GM23338 (cell line): ENCODE measurements at regions not wholly inside any gene's neighbourhood (a gene's known extent, or its start where the extent isn't known, plus 50 kb on each side); places are given as distances from the start of the nearest gene placed in this dataset.
A peak's percentile ranks its signal among the peaks of the same experiment; 100 is the strongest.

ENCODE experiments used
- ATAC-seq: fragments of 200-7000 bp; cut with Tn5 transposase; 3 replicates; pipeline ENCODE4 v1.9.1; 2020
- DNase-seq: peaks from one replicate; pipeline ENCODE4 v3.0.0-alpha.2; 2015; ENCODE audit warnings: low spot score
- H2AFZ ChIP-seq: fragments of 200-600 bp; sonication (generic); 2 replicates; pipeline ENCODE4 v1.8.0; 2016; ENCODE audit warnings: antibody characterized with exemption, mild to moderate bottlenecking, moderate library complexity
- H3F3A ChIP-seq: fragments of 200-600 bp; sonication (generic); replicated peaks from 2 replicates; pipeline ENCODE4 v1.8.0; 2017; ENCODE audit warnings: antibody characterized with exemption, mixed run types, low read depth
- H3K27ac ChIP-seq: fragments of 200-600 bp; sonication (generic); 2 replicates; pipeline ENCODE4 v1.6.1; 2016; ENCODE audit warnings: low read depth
- H3K27me3 ChIP-seq: fragments of 200-600 bp; sonication (generic); 2 replicates; pipeline ENCODE4 v1.8.0; 2016; ENCODE audit warnings: mild to moderate bottlenecking, mixed run types, moderate library complexity; ENCODE audit not compliant: insufficient read depth
- H3K36me3 ChIP-seq: fragments of 200-600 bp; sonication (generic); 2 replicates; pipeline ENCODE4 v1.8.0; 2016; ENCODE audit warnings: mild to moderate bottlenecking; ENCODE audit not compliant: insufficient read depth
- H3K4me1 ChIP-seq: fragments of 200-600 bp; sonication (generic); 2 replicates; pipeline ENCODE4 v1.8.0; 2016; ENCODE audit warnings: mild to moderate bottlenecking, moderate library complexity; ENCODE audit not compliant: insufficient read depth
- H3K4me2 ChIP-seq: fragments of 200-600 bp; sonication (generic); 2 replicates; pipeline ENCODE4 v1.7.1; 2017; ENCODE audit warnings: mixed run types
- H3K4me3 ChIP-seq: fragments of 200-600 bp; sonication (generic); 2 replicates; pipeline ENCODE4 v1.6.1; 2016; ENCODE audit warnings: mixed run types
- H3K79me2 ChIP-seq: fragments of 200-600 bp; sonication (generic); replicated peaks from 2 replicates; pipeline ENCODE4 v1.8.0; 2017; ENCODE audit warnings: mild to moderate bottlenecking; ENCODE audit not compliant: insufficient read depth
- H3K9me2 ChIP-seq: fragments of 200-600 bp; sonication (generic); 2 replicates; pipeline ENCODE4 v1.8.0; 2017; ENCODE audit not compliant: insufficient read depth
- H4K20me1 ChIP-seq: fragments of 200-600 bp; sonication (generic); replicated peaks from 2 replicates; pipeline ENCODE4 v1.8.0; 2017; ENCODE audit warnings: mild to moderate bottlenecking; ENCODE audit not compliant: insufficient read depth
- H3K27ac Mint-ChIP-seq: 2 replicates; pipeline ENCODE4 v1.8.0; 2020; ENCODE audit warnings: inconsistent platforms, mild to moderate bottlenecking, moderate library complexity, mixed read lengths
- H3K27me3 Mint-ChIP-seq: 3 replicates; pipeline ENCODE4 v1.8.0; 2022; ENCODE audit warnings: low read depth, mild to moderate bottlenecking, moderate library complexity, mixed read lengths, inconsistent platforms; ENCODE audit not compliant: insufficient read depth, poor library complexity
- H3K36me3 Mint-ChIP-seq: 3 replicates; pipeline ENCODE4 v1.8.0; 2021; ENCODE audit warnings: low read depth, mild to moderate bottlenecking, inconsistent platforms, moderate library complexity, mixed read lengths
- H3K4me1 Mint-ChIP-seq: 3 replicates; pipeline ENCODE4 v1.8.0; 2020; ENCODE audit warnings: mild to moderate bottlenecking, inconsistent platforms, mixed read lengths
- H3K4me3 Mint-ChIP-seq: 3 replicates; pipeline ENCODE4 v1.8.0; 2021; ENCODE audit warnings: moderate library complexity, mild to moderate bottlenecking, inconsistent platforms, mixed read lengths
- H3K9me3 Mint-ChIP-seq: 3 replicates; pipeline ENCODE4 v1.8.0; 2020; ENCODE audit warnings: moderate library complexity, mild to moderate bottlenecking, inconsistent platforms, mixed read lengths
- CREB1 ChIP-seq: fragments of 250-450 bp; sonication (Bioruptor Pico); IDR thresholded peaks from 2 replicates; pipeline ENCODE4 v1.5.0; 2020; ENCODE audit warnings: low read depth, mild to moderate bottlenecking, moderate library complexity
- ETS1 ChIP-seq: IDR thresholded peaks from 2 replicates; pipeline ENCODE4 v1.6.1; 2016; ENCODE audit warnings: antibody characterized with exemption
- EZH2 ChIP-seq: fragments of 200-600 bp; sonication (generic); IDR thresholded peaks from one replicate; pipeline ENCODE4 v1.8.0; 2017; ENCODE audit warnings: antibody characterized with exemption, mild to moderate bottlenecking, low read depth; ENCODE audit not compliant: unreplicated experiment
- EZH2phosphoT487 ChIP-seq: fragments of 200-600 bp; sonication (generic); IDR thresholded peaks from one replicate; pipeline ENCODE4 v1.8.1; 2018; ENCODE audit warnings: antibody characterized with exemption; ENCODE audit not compliant: unreplicated experiment
- JUNB ChIP-seq: IDR thresholded peaks from one replicate; pipeline ENCODE4 v1.6.1; 2016; ENCODE audit warnings: antibody characterized with exemption; ENCODE audit not compliant: unreplicated experiment
- NANOG ChIP-seq: IDR thresholded peaks from 2 replicates; pipeline ENCODE4 v1.6.1; 2016; ENCODE audit warnings: antibody characterized with exemption, borderline replicate concordance
- POLR2AphosphoS5 ChIP-seq: IDR thresholded peaks from 2 replicates; pipeline ENCODE4 v1.6.1; 2016; ENCODE audit warnings: antibody characterized with exemption, low read depth
- STAT1 ChIP-seq: IDR thresholded peaks from one replicate; pipeline ENCODE4 v1.6.1; 2016; ENCODE audit warnings: antibody characterized with exemption; ENCODE audit not compliant: unreplicated experiment
- ZNF114 ChIP-seq: fragments of 250-450 bp; sonication (Bioruptor Pico); IDR thresholded peaks from 2 replicates; pipeline ENCODE4 v1.5.0; 2020; ENCODE audit warnings: mild to moderate bottlenecking, moderate library complexity
- ZNF331 ChIP-seq: fragments of 250-450 bp; sonication (Bioruptor Pico); IDR thresholded peaks from 2 replicates; pipeline ENCODE4 v1.5.0; 2020; ENCODE audit warnings: low read depth, mild to moderate bottlenecking, moderate library complexity
- TF ChIP-seq, protein P1 (sequence below): fragments of 250-450 bp; sonication (Bioruptor Pico); IDR thresholded peaks from 2 replicates; pipeline ENCODE4 v1.5.0; 2020; ENCODE audit warnings: mild to moderate bottlenecking, moderate library complexity
- TF ChIP-seq, protein P2 (sequence below): IDR thresholded peaks from one replicate; pipeline ENCODE4 v1.6.1; 2018; ENCODE audit warnings: antibody characterized with exemption; ENCODE audit not compliant: unreplicated experiment
- TF ChIP-seq, protein P3 (sequence below), 2 experiments: fragments of 200-600 bp in 1 of 2; sonication (generic) in 1 of 2; conservative IDR thresholded peaks; 2 replicates each; pipeline versions ENCODE4 v1.5.1 to v1.6.1; 2016 to 2017; ENCODE audit warnings: antibody characterized with exemption in 2 of 2, low read depth in 2 of 2, mild to moderate bottlenecking in 2 of 2, moderate library complexity in 1 of 2

DNA sequence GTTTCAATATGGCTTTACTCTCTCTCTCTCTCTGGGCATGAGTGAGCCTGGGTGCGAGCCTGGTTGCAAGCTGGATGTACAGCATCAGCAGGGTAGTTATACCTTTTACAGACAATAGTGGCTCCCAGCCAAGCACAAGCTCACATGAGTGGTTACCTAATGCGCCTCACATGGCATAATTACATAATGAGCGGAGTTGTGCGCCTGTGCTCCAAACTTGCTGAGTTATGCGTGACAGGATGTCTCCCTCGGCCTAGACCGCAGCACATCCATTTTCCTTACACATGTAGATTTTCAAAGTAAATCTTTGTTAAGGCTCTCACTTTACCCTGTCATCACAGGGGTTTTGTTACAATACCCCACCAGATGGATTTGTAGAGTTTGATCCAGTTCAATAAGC is 233.5 kb upstream of the WWC1 start:
- Histone ChIP-seq H3K79me2 (no peaks in the 10 kb centered on the region), H3F3A (no peaks in the 10 kb centered on the region), H4K20me1 (no peaks in the 10 kb centered on the region), H3K27me3 (no peaks in the 10 kb centered on the region), H2AFZ (no peak overlapping the region), H3K4me1 (no peaks in the 10 kb centered on the region), H3K36me3 (no peaks in the 10 kb centered on the region), H3K9me2 (no peaks in the 10 kb centered on the region; the same call in 1 of the 2 replicates), H3K27ac (no peak overlapping the region), H3K4me3 (no peak overlapping the region), H3K4me2 (no peak overlapping the region)
- Mint-ChIP-seq H3K36me3 (peaks cover 5% of the 10 kb centered on the region; the same call in 2 of the 3 replicates), H3K27me3 (no peaks in the 10 kb centered on the region), H3K27ac (no peak overlapping the region), H3K9me3 (peaks cover 12% of the 10 kb centered on the region), H3K4me3 (no peak overlapping the region), H3K4me1 (no peaks in the 10 kb centered on the region)
- ATAC-seq (no peak), DNase-seq (peak; percentile 62)
- TF ChIP-seq ETS1 (no peak), ZNF331 (CRISPR knock-in tag) (no peak), EZH2phosphoT487 (no peak), NANOG (no peak), STAT1 (no peak), ZNF114 (CRISPR knock-in tag) (no peak), CREB1 (no peak), POLR2AphosphoS5 (no peak), JUNB (no peak), EZH2 (no peak)
- TF ChIP-seq, protein P1, sequence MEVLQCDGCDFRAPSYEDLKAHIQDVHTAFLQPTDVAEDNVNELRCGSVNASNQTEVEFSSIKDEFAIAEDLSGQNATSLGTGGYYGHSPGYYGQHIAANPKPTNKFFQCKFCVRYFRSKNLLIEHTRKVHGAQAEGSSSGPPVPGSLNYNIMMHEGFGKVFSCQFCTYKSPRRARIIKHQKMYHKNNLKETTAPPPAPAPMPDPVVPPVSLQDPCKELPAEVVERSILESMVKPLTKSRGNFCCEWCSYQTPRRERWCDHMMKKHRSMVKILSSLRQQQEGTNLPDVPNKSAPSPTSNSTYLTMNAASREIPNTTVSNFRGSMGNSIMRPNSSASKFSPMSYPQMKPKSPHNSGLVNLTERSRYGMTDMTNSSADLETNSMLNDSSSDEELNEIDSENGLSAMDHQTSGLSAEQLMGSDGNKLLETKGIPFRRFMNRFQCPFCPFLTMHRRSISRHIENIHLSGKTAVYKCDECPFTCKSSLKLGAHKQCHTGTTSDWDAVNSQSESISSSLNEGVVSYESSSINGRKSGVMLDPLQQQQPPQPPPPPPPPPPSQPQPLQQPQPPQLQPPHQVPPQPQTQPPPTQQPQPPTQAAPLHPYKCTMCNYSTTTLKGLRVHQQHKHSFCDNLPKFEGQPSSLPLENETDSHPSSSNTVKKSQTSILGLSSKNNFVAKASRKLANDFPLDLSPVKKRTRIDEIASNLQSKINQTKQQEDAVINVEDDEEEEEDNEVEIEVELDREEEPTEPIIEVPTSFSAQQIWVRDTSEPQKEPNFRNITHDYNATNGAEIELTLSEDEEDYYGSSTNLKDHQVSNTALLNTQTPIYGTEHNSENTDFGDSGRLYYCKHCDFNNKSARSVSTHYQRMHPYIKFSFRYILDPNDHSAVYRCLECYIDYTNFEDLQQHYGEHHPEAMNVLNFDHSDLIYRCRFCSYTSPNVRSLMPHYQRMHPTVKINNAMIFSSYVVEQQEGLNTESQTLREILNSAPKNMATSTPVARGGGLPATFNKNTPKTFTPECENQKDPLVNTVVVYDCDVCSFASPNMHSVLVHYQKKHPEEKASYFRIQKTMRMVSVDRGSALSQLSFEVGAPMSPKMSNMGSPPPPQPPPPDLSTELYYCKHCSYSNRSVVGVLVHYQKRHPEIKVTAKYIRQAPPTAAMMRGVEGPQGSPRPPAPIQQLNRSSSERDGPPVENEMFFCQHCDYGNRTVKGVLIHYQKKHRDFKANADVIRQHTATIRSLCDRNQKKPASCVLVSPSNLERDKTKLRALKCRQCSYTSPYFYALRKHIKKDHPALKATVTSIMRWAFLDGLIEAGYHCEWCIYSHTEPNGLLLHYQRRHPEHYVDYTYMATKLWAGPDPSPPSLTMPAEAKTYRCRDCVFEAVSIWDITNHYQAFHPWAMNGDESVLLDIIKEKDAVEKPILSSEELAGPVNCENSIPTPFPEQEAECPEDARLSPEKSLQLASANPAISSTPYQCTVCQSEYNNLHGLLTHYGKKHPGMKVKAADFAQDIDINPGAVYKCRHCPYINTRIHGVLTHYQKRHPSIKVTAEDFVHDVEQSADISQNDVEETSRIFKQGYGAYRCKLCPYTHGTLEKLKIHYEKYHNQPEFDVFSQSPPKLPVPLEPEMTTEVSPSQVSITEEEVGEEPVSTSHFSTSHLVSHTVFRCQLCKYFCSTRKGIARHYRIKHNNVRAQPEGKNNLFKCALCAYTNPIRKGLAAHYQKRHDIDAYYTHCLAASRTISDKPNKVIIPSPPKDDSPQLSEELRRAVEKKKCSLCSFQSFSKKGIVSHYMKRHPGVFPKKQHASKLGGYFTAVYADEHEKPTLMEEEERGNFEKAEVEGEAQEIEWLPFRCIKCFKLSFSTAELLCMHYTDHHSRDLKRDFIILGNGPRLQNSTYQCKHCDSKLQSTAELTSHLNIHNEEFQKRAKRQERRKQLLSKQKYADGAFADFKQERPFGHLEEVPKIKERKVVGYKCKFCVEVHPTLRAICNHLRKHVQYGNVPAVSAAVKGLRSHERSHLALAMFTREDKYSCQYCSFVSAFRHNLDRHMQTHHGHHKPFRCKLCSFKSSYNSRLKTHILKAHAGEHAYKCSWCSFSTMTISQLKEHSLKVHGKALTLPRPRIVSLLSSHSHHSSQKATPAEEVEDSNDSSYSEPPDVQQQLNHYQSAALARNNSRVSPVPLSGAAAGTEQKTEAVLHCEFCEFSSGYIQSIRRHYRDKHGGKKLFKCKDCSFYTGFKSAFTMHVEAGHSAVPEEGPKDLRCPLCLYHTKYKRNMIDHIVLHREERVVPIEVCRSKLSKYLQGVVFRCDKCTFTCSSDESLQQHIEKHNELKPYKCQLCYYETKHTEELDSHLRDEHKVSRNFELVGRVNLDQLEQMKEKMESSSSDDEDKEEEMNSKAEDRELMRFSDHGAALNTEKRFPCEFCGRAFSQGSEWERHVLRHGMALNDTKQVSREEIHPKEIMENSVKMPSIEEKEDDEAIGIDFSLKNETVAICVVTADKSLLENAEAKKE = no peak
- TF ChIP-seq, protein P2, sequence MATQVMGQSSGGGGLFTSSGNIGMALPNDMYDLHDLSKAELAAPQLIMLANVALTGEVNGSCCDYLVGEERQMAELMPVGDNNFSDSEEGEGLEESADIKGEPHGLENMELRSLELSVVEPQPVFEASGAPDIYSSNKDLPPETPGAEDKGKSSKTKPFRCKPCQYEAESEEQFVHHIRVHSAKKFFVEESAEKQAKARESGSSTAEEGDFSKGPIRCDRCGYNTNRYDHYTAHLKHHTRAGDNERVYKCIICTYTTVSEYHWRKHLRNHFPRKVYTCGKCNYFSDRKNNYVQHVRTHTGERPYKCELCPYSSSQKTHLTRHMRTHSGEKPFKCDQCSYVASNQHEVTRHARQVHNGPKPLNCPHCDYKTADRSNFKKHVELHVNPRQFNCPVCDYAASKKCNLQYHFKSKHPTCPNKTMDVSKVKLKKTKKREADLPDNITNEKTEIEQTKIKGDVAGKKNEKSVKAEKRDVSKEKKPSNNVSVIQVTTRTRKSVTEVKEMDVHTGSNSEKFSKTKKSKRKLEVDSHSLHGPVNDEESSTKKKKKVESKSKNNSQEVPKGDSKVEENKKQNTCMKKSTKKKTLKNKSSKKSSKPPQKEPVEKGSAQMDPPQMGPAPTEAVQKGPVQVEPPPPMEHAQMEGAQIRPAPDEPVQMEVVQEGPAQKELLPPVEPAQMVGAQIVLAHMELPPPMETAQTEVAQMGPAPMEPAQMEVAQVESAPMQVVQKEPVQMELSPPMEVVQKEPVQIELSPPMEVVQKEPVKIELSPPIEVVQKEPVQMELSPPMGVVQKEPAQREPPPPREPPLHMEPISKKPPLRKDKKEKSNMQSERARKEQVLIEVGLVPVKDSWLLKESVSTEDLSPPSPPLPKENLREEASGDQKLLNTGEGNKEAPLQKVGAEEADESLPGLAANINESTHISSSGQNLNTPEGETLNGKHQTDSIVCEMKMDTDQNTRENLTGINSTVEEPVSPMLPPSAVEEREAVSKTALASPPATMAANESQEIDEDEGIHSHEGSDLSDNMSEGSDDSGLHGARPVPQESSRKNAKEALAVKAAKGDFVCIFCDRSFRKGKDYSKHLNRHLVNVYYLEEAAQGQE = no peak
- TF ChIP-seq, protein P3, sequence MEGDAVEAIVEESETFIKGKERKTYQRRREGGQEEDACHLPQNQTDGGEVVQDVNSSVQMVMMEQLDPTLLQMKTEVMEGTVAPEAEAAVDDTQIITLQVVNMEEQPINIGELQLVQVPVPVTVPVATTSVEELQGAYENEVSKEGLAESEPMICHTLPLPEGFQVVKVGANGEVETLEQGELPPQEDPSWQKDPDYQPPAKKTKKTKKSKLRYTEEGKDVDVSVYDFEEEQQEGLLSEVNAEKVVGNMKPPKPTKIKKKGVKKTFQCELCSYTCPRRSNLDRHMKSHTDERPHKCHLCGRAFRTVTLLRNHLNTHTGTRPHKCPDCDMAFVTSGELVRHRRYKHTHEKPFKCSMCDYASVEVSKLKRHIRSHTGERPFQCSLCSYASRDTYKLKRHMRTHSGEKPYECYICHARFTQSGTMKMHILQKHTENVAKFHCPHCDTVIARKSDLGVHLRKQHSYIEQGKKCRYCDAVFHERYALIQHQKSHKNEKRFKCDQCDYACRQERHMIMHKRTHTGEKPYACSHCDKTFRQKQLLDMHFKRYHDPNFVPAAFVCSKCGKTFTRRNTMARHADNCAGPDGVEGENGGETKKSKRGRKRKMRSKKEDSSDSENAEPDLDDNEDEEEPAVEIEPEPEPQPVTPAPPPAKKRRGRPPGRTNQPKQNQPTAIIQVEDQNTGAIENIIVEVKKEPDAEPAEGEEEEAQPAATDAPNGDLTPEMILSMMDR (conservative IDR thresholded peaks at IDR 0.05; ENCODE audit: low read depth in 2 of 2) = no peak
